ENCODE measurements at regions not wholly inside any gene's neighbourhood (a gene's known extent, or its start where the extent isn't known, plus 50 kb on each side); places are given as distances from the start of the nearest gene placed in this dataset.
"Not testable (repeated sequence)": the region's sequence is repeated elsewhere in the genome, so short reads cannot be mapped to it uniquely, and the experiment has no call there.

DNA sequence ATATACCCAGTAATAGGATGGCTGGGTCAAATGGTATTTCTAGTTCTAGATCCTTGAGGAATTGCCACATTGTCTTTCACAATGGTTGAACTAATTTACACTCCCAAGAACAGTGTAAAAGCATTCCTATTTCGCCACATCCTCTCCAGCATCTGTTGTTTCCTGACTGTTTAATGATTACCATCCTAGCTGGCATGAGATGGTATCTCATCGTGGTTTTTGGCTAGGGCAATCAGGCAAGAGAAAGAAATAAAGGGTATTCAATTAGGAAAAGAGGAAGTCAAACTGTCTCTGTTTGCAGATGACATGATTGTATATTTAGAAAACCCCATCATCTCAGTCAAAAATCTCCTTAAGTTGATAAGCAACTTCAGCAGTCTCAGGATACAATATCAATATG is 364.5 kb upstream of the DPYD start:
- not testable (repeated sequence) for TF ChIP-seq EZH2, CTCF (IDR thresholded peaks at IDR 0.05)

All from neural progenitor cell (in vitro differentiated cells).